Fibroblast of villous mesenchyme (primary cell): ENCODE measurements at regions not wholly inside any gene's neighbourhood (a gene's known extent, or its start where the extent isn't known, plus 50 kb on each side); places are given as distances from the start of the nearest gene placed in this dataset.

Experiments
- DNase-seq: peaks from one replicate; pipeline ENCODE4 v3.0.0-alpha.2; 2010; ENCODE audit warnings: low read depth
- H3K4me3 ChIP-seq: 2 replicates; pipeline ENCODE4 v1.5.1; 2011; ENCODE audit warnings: low read depth, mild to moderate bottlenecking, low read length
- TF ChIP-seq, protein P1 (sequence below): IDR thresholded peaks from 2 replicates; pipeline ENCODE4 v1.5.1; 2012; ENCODE audit warnings: low read depth, mild to moderate bottlenecking, low read length; ENCODE audit not compliant: insufficient read depth

GRCh38 chr13:84870190-84870589 lies 929.0 kb downstream of the SLITRK6 start:
- TF ChIP-seq, protein P1, sequence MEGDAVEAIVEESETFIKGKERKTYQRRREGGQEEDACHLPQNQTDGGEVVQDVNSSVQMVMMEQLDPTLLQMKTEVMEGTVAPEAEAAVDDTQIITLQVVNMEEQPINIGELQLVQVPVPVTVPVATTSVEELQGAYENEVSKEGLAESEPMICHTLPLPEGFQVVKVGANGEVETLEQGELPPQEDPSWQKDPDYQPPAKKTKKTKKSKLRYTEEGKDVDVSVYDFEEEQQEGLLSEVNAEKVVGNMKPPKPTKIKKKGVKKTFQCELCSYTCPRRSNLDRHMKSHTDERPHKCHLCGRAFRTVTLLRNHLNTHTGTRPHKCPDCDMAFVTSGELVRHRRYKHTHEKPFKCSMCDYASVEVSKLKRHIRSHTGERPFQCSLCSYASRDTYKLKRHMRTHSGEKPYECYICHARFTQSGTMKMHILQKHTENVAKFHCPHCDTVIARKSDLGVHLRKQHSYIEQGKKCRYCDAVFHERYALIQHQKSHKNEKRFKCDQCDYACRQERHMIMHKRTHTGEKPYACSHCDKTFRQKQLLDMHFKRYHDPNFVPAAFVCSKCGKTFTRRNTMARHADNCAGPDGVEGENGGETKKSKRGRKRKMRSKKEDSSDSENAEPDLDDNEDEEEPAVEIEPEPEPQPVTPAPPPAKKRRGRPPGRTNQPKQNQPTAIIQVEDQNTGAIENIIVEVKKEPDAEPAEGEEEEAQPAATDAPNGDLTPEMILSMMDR: no peak
- DNase-seq: no peak
- H3K4me3 ChIP-seq: no peak overlapping the region

DNA sequence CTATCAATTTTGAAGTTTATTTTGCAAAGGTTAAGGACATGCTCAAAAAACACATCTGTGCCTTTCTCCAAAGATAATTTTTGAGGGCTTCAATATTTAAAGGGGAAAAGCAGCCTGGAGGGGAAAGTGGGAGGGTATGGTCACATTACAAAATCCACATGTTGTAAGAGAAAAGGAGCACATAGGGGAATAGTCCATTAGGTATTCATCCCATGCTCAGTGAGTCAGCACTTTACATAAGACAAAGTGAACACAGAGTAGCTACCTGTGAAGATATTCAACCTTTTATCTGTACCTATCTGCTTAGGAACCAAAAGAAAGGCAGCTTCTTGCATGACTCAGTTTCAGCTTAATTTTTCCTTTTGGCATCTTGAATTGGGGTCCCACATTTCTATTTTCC lies 932.0 kb downstream of the SLITRK6 start:
- H3K4me3 ChIP-seq: no peak overlapping the region
- TF ChIP-seq, protein P1: no peak
- no peak for DNase-seq

DNA sequence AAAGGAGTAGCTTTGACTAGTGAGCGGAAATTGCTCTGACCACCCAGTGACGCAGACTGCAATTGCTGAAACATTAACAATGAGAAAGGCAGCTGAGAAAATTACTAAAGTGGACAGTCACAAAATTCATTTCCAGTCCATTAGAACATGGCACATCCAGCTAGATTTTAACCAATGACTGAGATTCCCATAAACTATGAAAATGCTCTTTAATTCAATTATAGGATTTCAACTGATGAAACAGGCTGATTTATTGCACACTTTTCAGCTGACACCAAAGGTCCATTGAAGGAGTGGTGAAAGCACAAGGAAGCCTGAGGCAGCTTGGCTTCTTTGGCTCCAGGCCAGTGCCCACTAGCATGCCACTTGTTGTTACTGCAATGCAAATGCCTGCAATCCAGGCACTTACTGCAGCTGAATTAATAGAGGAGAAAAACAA lies 933.4 kb downstream of the SLITRK6 start:
- DNase-seq: no peak
- TF ChIP-seq, protein P1: no peak

DNA sequence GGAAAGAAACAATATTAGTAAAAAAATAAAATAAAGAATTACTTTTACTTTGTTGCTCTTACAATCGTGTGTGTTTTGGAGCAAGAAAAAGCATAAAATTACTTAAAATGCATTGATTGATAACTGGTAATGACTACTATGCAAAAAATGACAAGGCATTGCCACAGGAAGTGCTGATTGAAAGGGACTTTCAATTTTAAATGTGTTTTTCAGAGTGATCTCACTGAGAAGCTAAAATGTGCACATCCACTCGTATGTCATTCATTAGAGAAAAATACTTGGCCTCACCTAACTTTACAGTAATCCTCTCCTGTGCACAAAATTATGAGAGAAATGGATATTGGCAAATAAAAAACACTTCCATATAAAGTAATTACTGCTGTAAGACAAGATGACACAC lies 934.9 kb downstream of the SLITRK6 start:
- TF ChIP-seq, protein P1: no peak
- no peak overlapping the region for H3K4me3 ChIP-seq
- DNase-seq: no peak

More for the DNA sequence above, 933.4 kb downstream of the SLITRK6 start:
- H3K4me3 ChIP-seq: no peak overlapping the region

- TF ChIP-seq, protein P1: no peak
- no peak overlapping the region for H3K4me3 ChIP-seq
- DNase-seq: no peak
Measured at GRCh38 chr13:84847107-84847506, 952.1 kb downstream of the SLITRK6 start.

DNA sequence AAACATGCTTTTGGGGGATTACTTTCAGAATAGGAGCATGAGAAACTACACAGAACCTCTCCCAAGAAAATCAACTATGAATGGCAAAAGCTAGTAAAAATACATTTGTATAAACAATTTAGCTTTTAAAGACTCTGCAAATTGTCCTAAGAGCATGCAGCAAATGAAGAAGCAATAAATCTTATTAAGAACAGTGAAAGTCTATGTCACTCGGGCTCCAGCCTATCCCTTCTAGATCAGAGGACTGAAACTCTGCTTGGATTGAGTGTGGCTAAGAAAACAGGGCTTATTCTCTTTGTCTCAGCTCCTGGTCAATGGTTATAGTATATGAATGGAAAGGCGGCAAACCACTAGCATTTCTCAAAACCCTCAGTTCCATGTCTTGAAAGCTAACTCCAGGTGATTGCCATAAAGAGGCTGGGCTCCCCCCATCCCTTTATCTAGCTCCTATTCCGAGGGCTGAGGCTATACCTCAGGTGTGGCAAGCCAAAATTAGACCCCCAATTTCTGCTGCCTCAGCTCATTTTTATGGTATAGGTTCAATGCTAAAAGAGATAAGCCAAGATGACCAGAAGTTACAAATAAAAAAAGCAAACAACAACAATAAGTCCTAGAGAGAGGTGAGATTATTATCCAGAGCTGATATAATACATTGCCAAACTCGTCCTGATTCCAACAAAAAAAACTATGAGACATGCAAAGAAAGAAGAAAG lies 953.2 kb downstream of the SLITRK6 start:
- H3K4me3 ChIP-seq: no peak overlapping the region
- no peak for DNase-seq
- TF ChIP-seq, protein P1: no peak

- H3K4me3 ChIP-seq: no peak overlapping the region
- TF ChIP-seq, protein P1: no peak
- DNase-seq: no peak
Measured at GRCh38 chr13:84844473-84844872, 954.7 kb downstream of the SLITRK6 start.
